ENCODE measurements at regions not wholly inside any gene's neighbourhood (a gene's known extent, or its start where the extent isn't known, plus 50 kb on each side); places are given as distances from the start of the nearest gene placed in this dataset.
"Not testable (repeated sequence)": the region's sequence is repeated elsewhere in the genome, so short reads cannot be mapped to it uniquely, and the experiment has no call there.

GRCh38 chr3:25897019-25897418 lies 107.1 kb downstream of the OXSM start:
- DNase-seq, result no peak

- no peak for DNase-seq
Observed at GRCh38 chr3:25899352-25900101, 109.6 kb downstream of the OXSM start.

GRCh38 chr3:25900161-25900560 lies 110.3 kb downstream of the OXSM start:
- DNase-seq, result no peak

GRCh38 chr3:25901796-25902195 lies 111.9 kb downstream of the OXSM start:
- DNase-seq, result no peak

- DNase-seq, result no peak
Observed at GRCh38 chr3:25902586-25902985, 112.7 kb downstream of the OXSM start.

- DNase-seq, result no peak
Observed at GRCh38 chr3:25903371-25904129, 113.7 kb downstream of the OXSM start.

- no peak for DNase-seq
Observed at GRCh38 chr3:25904206-25904605, 114.3 kb downstream of the OXSM start.

- no peak for DNase-seq
Observed at GRCh38 chr3:25906132-25906906, 116.4 kb downstream of the OXSM start.

GRCh38 chr3:25907081-25907480 lies 117.2 kb downstream of the OXSM start:
- no peak for DNase-seq

GRCh38 chr3:25910105-25910504 lies 120.2 kb downstream of the OXSM start:
- DNase-seq, result no peak

- peak; percentile 71 for DNase-seq
Observed at GRCh38 chr3:25910997-25911396, 121.1 kb downstream of the OXSM start.

- no peak for DNase-seq
Observed at GRCh38 chr3:25911525-25912295, 121.8 kb downstream of the OXSM start.

GRCh38 chr3:25913179-25913578 lies 123.3 kb downstream of the OXSM start:
- DNase-seq, result no peak

- DNase-seq, result no peak
Observed at GRCh38 chr3:25915673-25916072, 125.8 kb downstream of the OXSM start.

GRCh38 chr3:25916321-25916720 lies 126.4 kb downstream of the OXSM start:
- DNase-seq, result no peak

- DNase-seq, result not testable (repeated sequence)
Observed at GRCh38 chr3:25931967-25932366, 142.1 kb downstream of the OXSM start.

- DNase-seq, result no peak
Observed at GRCh38 chr3:25938566-25939325, 148.9 kb downstream of the OXSM start.

- no peak for DNase-seq
Observed at GRCh38 chr3:25940935-25941334, 151.0 kb downstream of the OXSM start.

GRCh38 chr3:25944329-25944728 lies 154.4 kb downstream of the OXSM start:
- no peak for DNase-seq

- no peak for DNase-seq
Observed at GRCh38 chr3:25945366-25945765, 155.5 kb downstream of the OXSM start.

- no peak for DNase-seq
Observed at GRCh38 chr3:25945836-25946235, 155.9 kb downstream of the OXSM start.

- DNase-seq, result no peak
Observed at GRCh38 chr3:25952133-25952532, 162.2 kb downstream of the OXSM start.
